GM19395 (cell line): ENCODE measurements at regions not wholly inside any gene's neighbourhood (a gene's known extent, or its start where the extent isn't known, plus 50 kb on each side); places are given as distances from the start of the nearest gene placed in this dataset.

Source experiments
- ATAC-seq: cut with Tn5 transposase; IDR thresholded peaks from one replicate; pipeline ENCODE4 v1.9.1; 2021; ENCODE audit warnings: mild to moderate bottlenecking, moderate library complexity; ENCODE audit not compliant: unreplicated experiment

DNA sequence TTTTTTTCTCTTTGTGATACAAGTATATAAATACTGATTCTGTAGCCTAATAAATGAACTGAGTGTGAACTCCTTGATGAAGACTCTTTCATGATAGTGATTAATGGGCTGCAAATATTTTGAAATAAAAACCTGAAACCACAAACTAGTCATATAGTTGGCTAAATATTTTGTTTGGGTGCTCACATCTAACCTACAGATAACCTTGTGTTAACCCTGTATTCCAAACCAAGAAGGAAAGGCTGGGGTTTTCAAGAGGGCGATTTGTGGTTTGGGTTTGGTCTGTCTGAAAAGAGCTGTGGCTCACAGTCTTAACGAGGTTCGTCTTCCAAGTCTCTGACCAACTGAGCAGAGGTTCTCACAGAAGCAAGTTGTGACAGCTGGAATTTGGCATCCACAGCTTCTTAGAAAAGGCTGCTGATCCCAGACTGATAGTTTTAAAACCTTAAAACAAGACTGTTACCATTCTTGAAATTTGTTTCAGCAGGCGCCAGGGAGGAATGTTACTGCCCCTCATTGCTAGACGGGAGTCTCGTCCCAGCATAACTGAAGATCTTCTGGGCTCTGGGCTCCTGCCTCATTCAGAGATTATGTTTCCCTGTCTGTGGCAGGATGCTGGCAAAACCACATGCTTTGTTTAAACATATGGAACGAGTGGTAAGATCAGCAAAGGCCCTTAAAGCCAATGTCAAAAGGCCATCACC is 736.4 kb upstream of the MARCKS start:
- no peak for ATAC-seq

GRCh38 chr6:113121571-113121970 is 735.6 kb upstream of the MARCKS start:
- no peak for ATAC-seq

DNA sequence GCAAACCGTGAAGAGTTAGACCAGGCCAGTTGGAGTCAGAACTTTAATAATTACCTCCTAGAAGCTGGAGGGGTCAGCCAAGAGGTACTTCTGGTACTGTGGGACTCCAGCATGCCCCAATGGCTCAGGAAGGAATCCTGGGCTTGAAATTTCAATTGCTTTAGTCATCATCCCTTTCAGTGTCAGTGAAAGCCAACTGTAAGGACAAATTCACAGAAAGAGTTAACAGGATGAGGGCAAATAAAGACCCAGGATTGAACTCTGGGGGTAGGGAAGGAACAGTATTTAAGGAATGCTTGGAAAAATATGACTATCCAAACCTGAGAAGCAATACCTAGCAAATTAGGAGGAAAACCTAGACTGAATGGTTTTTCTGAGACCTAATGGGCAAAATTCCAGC is 735.1 kb upstream of the MARCKS start:
- ATAC-seq = no peak

DNA sequence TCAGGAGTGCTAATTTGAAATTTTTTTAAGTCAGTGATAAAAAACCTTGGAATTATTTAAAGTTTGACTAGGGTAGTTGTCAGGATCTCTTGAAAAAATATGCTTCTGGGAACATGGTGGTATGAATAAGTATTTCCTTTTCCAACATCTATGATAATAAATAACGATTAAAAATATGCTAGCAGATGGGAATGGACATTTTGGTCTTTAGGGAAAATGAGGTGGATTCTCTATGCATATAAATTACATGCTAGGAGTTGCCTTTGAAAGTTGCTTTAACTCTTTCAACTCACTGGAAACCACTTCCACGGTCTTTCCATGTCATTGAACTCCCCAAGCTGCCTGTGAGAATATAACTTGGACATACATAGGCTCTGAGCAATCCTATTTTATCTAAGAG is 731.5 kb upstream of the MARCKS start:
- ATAC-seq = no peak

- ATAC-seq = no peak
These were observed 729.2 kb upstream of the MARCKS start for GRCh38 chr6:113127786-113128419.

- ATAC-seq = no peak
These were observed 728.5 kb upstream of the MARCKS start for GRCh38 chr6:113128661-113129060.

DNA sequence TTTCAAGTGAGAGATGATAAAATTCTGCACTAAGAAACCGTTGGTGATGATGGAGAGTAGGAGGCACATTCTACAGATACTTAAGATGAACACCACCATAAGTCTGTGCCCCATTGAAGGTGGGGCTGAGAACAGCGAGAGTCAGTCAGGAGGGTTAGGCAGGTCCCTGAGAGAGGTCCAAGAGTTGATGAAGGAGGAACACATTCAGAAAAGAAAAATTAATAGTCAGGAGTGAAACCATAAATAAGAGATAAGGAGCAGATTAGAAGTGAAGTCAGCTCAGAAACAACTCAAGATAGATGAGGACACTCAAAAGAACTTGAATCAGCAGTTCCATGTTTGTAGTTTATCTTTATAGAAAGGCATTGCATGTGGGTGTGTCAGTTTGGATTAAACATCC is 727.2 kb upstream of the MARCKS start:
- no peak for ATAC-seq

DNA sequence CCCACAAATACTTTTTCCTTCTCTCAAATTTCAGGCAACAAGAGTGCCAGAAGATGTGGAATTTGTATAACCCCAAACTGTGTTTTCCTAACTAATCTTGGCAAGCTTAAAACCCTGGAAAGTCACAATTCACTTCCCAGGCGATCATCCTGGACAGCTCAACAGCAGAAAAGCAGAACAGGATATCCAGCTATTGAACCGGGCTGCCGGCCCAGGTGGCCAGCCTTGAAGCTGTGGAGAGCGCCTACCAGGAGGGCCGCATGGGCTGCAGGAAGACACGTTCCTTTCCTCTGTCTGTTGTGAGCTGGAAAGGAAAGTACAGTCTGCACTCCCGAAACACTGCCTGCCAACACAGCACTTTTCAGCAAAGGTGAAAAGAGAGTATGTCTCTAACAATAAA is 719.7 kb upstream of the MARCKS start:
- ATAC-seq = no peak

DNA sequence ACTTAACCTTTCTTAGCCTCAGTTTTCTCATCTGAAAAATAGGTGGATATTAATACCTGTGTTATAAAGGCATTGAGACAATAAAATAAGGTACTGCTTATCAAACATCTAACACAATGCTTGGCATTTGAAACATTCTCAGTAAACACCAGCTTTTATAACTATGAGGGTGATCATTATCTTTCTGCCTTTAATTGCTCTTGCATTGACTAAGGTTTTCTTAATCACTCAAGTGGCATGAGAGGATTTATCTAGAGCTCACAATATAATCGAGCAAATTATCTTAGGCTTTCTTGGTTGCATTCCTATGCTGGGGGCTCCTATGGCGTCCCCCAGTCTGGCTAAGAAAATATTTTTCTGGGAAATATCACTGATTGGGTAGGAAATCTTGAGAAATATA is 716.4 kb upstream of the MARCKS start:
- no peak for ATAC-seq

DNA sequence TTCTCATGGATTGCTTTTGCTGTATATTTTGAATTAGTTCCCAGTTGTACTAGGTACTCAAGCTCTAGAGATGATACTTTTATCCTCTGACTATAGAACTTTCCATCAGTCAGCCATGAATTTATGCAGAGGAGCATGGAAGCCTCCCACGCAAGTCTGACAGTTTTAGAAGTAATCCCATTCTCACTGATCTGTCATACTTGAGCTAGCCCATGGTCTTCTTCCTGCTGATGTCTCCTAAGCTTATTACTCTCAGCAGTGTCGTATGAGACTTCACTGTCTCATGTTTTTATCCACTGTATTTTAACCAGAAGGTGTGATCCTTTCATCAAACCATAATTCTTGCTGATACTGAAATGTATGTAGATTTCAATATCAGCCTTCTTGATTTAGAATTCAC is 715.2 kb upstream of the MARCKS start:
- ATAC-seq = no peak

DNA sequence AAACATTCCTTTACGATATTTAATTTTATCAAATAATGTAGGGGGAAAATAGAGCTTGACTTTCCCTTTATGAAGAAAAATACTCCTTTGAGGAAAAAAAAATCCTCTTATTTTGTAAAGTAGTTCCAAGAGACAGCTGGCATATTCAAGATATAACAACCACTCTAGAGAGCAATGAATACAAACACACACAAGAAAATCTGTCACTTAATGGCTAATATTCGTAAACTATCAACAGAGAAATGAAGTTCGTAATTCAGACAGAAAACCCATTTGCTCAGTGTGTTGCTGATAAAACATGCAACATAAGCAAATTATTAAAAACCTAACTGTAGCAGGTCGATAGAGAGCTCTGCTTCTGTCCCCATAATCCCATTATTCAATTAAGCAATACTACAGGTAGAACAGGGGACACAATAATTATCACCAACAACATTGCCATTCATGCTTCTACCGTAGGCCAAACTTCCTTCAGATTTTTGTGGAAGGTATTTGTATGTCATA is 714.4 kb upstream of the MARCKS start:
- no peak for ATAC-seq

DNA sequence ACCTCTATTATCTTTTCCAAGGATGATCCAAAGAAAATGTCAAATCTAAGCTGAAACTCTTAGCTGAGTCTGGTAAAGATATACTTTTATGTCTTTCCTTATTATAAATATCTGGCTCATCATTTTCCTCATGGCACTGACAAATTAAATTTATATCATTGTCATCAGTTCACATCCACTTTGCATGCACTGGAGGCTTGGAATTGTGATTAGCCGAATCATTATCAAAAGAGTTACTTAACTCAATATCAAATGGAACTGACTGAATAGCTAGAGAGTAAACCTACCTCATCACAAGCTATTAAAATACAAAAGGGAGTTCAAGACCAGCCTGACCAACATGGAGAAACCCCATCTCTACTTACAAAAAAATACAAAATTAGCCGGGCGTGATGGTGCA is 713.9 kb upstream of the MARCKS start:
- ATAC-seq = no peak

- ATAC-seq = no peak
These were observed 713.0 kb upstream of the MARCKS start for GRCh38 chr6:113144117-113144516.

- ATAC-seq = no peak
These were observed 710.3 kb upstream of the MARCKS start for GRCh38 chr6:113146878-113147277.

DNA sequence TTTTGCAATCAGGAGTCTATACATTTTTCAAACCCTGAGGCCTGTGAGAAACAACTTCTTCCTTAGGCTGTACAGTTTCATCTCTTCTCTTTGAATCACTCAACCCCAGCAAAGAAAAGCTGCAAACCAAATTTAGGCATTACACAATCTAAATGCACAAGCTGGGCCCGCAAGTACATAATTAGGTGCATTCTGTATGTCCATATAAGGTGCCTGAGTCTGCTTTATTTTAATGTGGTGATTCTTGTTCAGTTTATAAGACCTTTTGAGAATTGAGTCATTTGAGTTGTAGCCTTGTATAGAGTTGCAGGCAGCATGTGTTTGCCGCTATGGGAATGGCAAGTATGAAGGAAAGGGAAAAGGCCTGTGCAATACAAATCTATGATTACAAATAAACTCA is 709.6 kb upstream of the MARCKS start:
- no peak for ATAC-seq

- ATAC-seq = no peak
These were observed 708.6 kb upstream of the MARCKS start for GRCh38 chr6:113148566-113148965.

- no peak for ATAC-seq
These were observed 707.6 kb upstream of the MARCKS start for GRCh38 chr6:113149511-113149910.

GRCh38 chr6:113160306-113161017 is 696.7 kb upstream of the MARCKS start:
- no peak for ATAC-seq

DNA sequence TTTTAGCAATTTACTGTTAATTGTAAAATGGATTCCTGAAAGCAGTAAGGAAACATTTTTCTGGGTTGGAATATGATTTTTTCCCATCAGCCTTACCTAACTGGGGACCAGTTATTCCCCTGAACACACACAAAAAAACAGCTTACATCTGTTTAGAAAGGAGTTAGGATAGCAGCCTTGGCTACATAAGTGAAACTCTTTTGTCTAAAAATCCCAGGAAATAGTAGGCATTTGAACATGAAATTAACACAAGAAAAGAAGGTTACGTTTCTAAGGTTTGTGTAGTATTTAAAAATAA is 696.2 kb upstream of the MARCKS start:
- no peak for ATAC-seq

GRCh38 chr6:113162739-113163138 is 694.4 kb upstream of the MARCKS start:
- ATAC-seq = no peak

GRCh38 chr6:113168057-113168456 is 689.1 kb upstream of the MARCKS start:
- no peak for ATAC-seq

DNA sequence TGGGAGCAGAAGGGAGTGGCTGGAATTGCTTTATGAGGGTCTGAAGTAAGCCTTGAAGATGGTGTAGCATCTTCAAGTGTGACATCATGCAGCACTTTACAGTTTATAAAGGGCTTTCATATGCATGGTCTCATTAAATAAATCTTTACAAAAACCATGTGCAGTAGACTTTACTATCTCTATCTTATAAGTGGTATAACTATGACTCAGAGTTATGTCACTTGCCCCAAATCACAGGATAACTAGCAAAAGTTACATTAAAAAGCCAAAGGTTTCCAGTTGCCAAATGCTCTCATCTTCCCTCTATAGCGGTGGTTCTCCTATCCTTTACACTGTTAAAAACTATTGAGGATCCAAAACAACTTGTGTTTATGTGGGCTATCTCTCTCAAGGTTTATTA is 687.7 kb upstream of the MARCKS start:
- ATAC-seq = no peak
